H1 (cell line): ENCODE measurements at regions not wholly inside any gene's neighbourhood (a gene's known extent, or its start where the extent isn't known, plus 50 kb on each side); places are given as distances from the start of the nearest gene placed in this dataset.

Source experiments
- CTCF ChIA-PET: fragments of 300-600 bp; sonication (Branson Sonifier 250); formaldehyde crosslinking; loops from one replicate; lab custom pipeline; 2021; ENCODE audit not compliant: partially characterized antibody; lab: Charles Lee
- POLR2A ChIA-PET: fragments of 300-600 bp; sonication (Branson Sonifier 250); formaldehyde crosslinking; loops from one replicate; lab custom pipeline; 2021; ENCODE audit warnings: inconsistent platforms; ENCODE audit not compliant: partially characterized antibody; lab: Charles Lee
- DNase-seq, 2 experiments: peaks; one replicate each; pipeline versions ENCODE4 v3.0.0 to v3.0.0-alpha.2; 2010 to 2022; ENCODE audit warnings: low spot score in 2 of 2, low read depth in 1 of 2, mixed read lengths in 1 of 2
- FAIRE-seq: peaks from 2 replicates; lab custom pipeline; 2011; peaks lifted over from hg19 to GRCh38; lab: Jason Lieb, UNC
- H2AFZ ChIP-seq: 2 replicates; pipeline ENCODE4 v1.8.1; 2012; ENCODE audit warnings: low read length, inconsistent platforms
- H2AK5ac ChIP-seq: 2 replicates; pipeline ENCODE4 v1.6.1; 2013; ENCODE audit warnings: low read depth, low read length
- H2BK120ac ChIP-seq: replicated peaks from 2 replicates; pipeline ENCODE3; 2013; ENCODE audit warnings: low read depth, low read length, inconsistent platforms
- H2BK12ac ChIP-seq: 2 replicates; pipeline ENCODE4 v1.6.1; 2013; ENCODE audit warnings: low read depth, low read length
- H2BK15ac ChIP-seq: 2 replicates; pipeline ENCODE4 v1.6.1; 2013; ENCODE audit warnings: low read length
- H2BK20ac ChIP-seq: 2 replicates; pipeline ENCODE4 v1.6.1; 2013; ENCODE audit warnings: low read length
- H2BK5ac ChIP-seq: 2 replicates; pipeline ENCODE4 v1.6.1; 2013; ENCODE audit warnings: low read depth, low read length
- H3K14ac ChIP-seq: 2 replicates; pipeline ENCODE4 v1.6.1; 2013; ENCODE audit warnings: inconsistent platforms; ENCODE audit not compliant: insufficient read length
- H3K18ac ChIP-seq: 2 replicates; pipeline ENCODE4 v1.6.1; 2013; ENCODE audit warnings: low read length; ENCODE audit errors: extremely low read depth
- H3K23ac ChIP-seq: 2 replicates; pipeline ENCODE4 v1.6.1; 2013; ENCODE audit warnings: inconsistent platforms; ENCODE audit not compliant: insufficient read length
- H3K23me2 ChIP-seq: 2 replicates; pipeline ENCODE4 v1.6.1; 2013; ENCODE audit warnings: low read depth, low read length
- H3K27ac ChIP-seq: 2 replicates; pipeline ENCODE4 v1.6.1; 2011; ENCODE audit warnings: low read depth, low read length, inconsistent platforms
- H3K27me3 ChIP-seq, 4 experiments: replicated peaks in 1 of 4; 1 replicate in 1 of 4; 2 replicates in 3 of 4; pipeline versions ENCODE4 v1.6.1 to v1.8.1; 2011 to 2013; ENCODE audit warnings: low read length in 3 of 4, mild to moderate bottlenecking in 3 of 4, inconsistent platforms in 2 of 4, mixed read lengths in 2 of 4, moderate library complexity in 1 of 4; ENCODE audit not compliant: control insufficient read depth in 3 of 4, insufficient read depth in 3 of 4; ENCODE audit errors: extremely low read depth in 1 of 4
- H3K36me3 ChIP-seq, 4 experiments: 2 replicates each; pipeline versions ENCODE4 v1.6.1 to v1.8.1; 2011 to 2013; ENCODE audit warnings: mild to moderate bottlenecking in 4 of 4, low read length in 3 of 4, moderate library complexity in 2 of 4, control low read depth in 1 of 4, inconsistent platforms in 1 of 4; ENCODE audit not compliant: insufficient read depth in 4 of 4, control insufficient read depth in 2 of 4
- H3K4ac ChIP-seq: replicated peaks from 2 replicates; pipeline ENCODE3; 2013; ENCODE audit warnings: low read length, low read depth, mixed read lengths, inconsistent platforms; ENCODE audit not compliant: insufficient read length
- H3K4me1 ChIP-seq, 4 experiments: replicated peaks in 1 of 4; 1 replicate in 1 of 4; 2 replicates in 3 of 4; pipeline versions ENCODE4 v1.6.1 to v1.8.1; 2011 to 2013; ENCODE audit warnings: low read length in 3 of 4, inconsistent platforms in 2 of 4, mixed read lengths in 1 of 4; ENCODE audit not compliant: insufficient read depth in 4 of 4, control insufficient read depth in 3 of 4
- H3K4me2 ChIP-seq, 2 experiments: 2 replicates each; pipeline versions ENCODE4 v1.6.1 to v1.8.1; 2011 to 2013; ENCODE audit warnings: low read depth in 2 of 2, low read length in 2 of 2, control low read depth in 1 of 2, inconsistent platforms in 1 of 2, mild to moderate bottlenecking in 1 of 2; ENCODE audit not compliant: insufficient read depth in 1 of 2
- H3K4me3 ChIP-seq, 4 experiments: fragments of 200-600, 300-600 bp in 1 of 4; sonication (generic), shearing (Covaris generic), sonication (Bioruptor Twin) in 1 of 4; 2 replicates each; pipeline versions ENCODE4 v1.5.1 to v1.8.1; 2011 to 2016; ENCODE audit warnings: low read length in 4 of 4, low read depth in 3 of 4, control low read depth in 2 of 4, inconsistent platforms in 2 of 4, mild to moderate bottlenecking in 2 of 4, mixed read lengths in 1 of 4, moderate library complexity in 1 of 4; ENCODE audit not compliant: insufficient read depth in 2 of 4; ENCODE audit errors: extremely low read depth in 1 of 4
- H3K56ac ChIP-seq: replicated peaks from 2 replicates; pipeline ENCODE3; 2013; ENCODE audit warnings: low read depth, mild to moderate bottlenecking, mixed read lengths, low read length, inconsistent platforms; ENCODE audit not compliant: insufficient read length
- H3K79me1 ChIP-seq: 2 replicates; pipeline ENCODE4 v1.6.1; 2013; ENCODE audit warnings: low read depth, low read length, control low read depth
- H3K79me2 ChIP-seq, 2 experiments: 2 replicates each; pipeline versions ENCODE4 v1.6.1 to v1.8.1; 2012 to 2013; ENCODE audit warnings: low read length in 2 of 2, mild to moderate bottlenecking in 2 of 2, inconsistent platforms in 1 of 2; ENCODE audit not compliant: insufficient read depth in 2 of 2, control insufficient read depth in 1 of 2
- H3K9ac ChIP-seq, 4 experiments: replicated peaks in 1 of 4; 1 replicate in 1 of 4; 2 replicates in 3 of 4; pipeline versions ENCODE4 v1.6.1 to v1.8.1; 2011 to 2013; ENCODE audit warnings: low read depth in 3 of 4, low read length in 3 of 4, control low read depth in 2 of 4, mild to moderate bottlenecking in 2 of 4, moderate library complexity in 2 of 4, inconsistent platforms in 1 of 4; ENCODE audit errors: extremely low read depth in 1 of 4
- H3K9me3 ChIP-seq, 2 experiments: 2 replicates each; pipeline versions ENCODE4 v1.6.1 to v1.8.1; 2012 to 2013; ENCODE audit warnings: mild to moderate bottlenecking in 2 of 2, moderate library complexity in 2 of 2, control low read depth in 1 of 2, inconsistent platforms in 1 of 2, low read depth in 1 of 2, low read length in 1 of 2, mixed read lengths in 1 of 2; ENCODE audit not compliant: insufficient read depth in 2 of 2
- H4K20me1 ChIP-seq, 2 experiments: replicated peaks in 1 of 2; 2 replicates each; pipeline versions ENCODE3 to v1.8.1; 2011 to 2013; ENCODE audit warnings: inconsistent platforms in 2 of 2, low read length in 2 of 2, mild to moderate bottlenecking in 1 of 2; ENCODE audit not compliant: insufficient read depth in 2 of 2, control insufficient read depth in 1 of 2
- H4K5ac ChIP-seq: 2 replicates; pipeline ENCODE4 v1.6.1; 2013; ENCODE audit warnings: low read length, low read depth, mixed read lengths, inconsistent platforms; ENCODE audit not compliant: insufficient read length
- H4K8ac ChIP-seq: 2 replicates; pipeline ENCODE4 v1.8.0; 2013; ENCODE audit warnings: mild to moderate bottlenecking, moderate library complexity, low read length, inconsistent platforms; ENCODE audit not compliant: insufficient read depth; ENCODE audit errors: extremely low read depth
- H4K91ac ChIP-seq: replicated peaks from 2 replicates; pipeline ENCODE3; 2013; ENCODE audit warnings: low read length, mixed read lengths, inconsistent platforms; ENCODE audit not compliant: insufficient read length
- BRCA1 ChIP-seq: IDR thresholded peaks from 2 replicates; pipeline ENCODE4 v1.6.1; 2012; ENCODE audit warnings: low read depth, low read length, improper control_type of control experiment
- CREB1 ChIP-seq: IDR thresholded peaks from 2 replicates; pipeline ENCODE4 v1.6.1; 2012; ENCODE audit warnings: inconsistent platforms
- EP300 ChIP-seq, 2 experiments: IDR thresholded peaks; 1 replicate in 1 of 2; 2 replicates in 1 of 2; pipeline ENCODE4 v1.6.1; 2011 to 2012; ENCODE audit warnings: low read depth in 2 of 2, low read length in 2 of 2, mild to moderate bottlenecking in 2 of 2, borderline replicate concordance in 1 of 2, inconsistent platforms in 1 of 2, moderate library complexity in 1 of 2
- JUND ChIP-seq: IDR thresholded peaks from 2 replicates; pipeline ENCODE4 v1.6.1; 2011; ENCODE audit warnings: mild to moderate bottlenecking, improper control_type of control experiment, low read length
- RBBP5 ChIP-seq: IDR thresholded peaks from 2 replicates; pipeline ENCODE4 v1.7.1; 2012; ENCODE audit warnings: low read depth, mild to moderate bottlenecking, inconsistent platforms, low read length, moderate library complexity, borderline replicate concordance
- RFX5 ChIP-seq: IDR thresholded peaks from 2 replicates; pipeline ENCODE4 v1.6.1; 2011; ENCODE audit warnings: low read depth, low read length, improper control_type of control experiment, borderline replicate concordance
- RNF2 ChIP-seq: fragments of 200-900, 300-1000 bp; sonication (generic); IDR thresholded peaks from 2 replicates; pipeline ENCODE4 v1.7.1; 2016; ENCODE audit warnings: borderline replicate concordance, low read depth, mild to moderate bottlenecking, antibody characterized with exemption, low read length; ENCODE audit not compliant: poor library complexity, severe bottlenecking; ENCODE audit errors: missing control alignments
- SP2 ChIP-seq: IDR thresholded peaks from 2 replicates; pipeline ENCODE4 v1.6.1; 2012; ENCODE audit warnings: mild to moderate bottlenecking, low read length, inconsistent platforms
- SRF ChIP-seq: IDR thresholded peaks from 2 replicates; pipeline ENCODE4 v1.6.1; 2011; ENCODE audit warnings: mild to moderate bottlenecking, low read depth, low read length, moderate library complexity
- TAF1 ChIP-seq: IDR thresholded peaks from 2 replicates; pipeline ENCODE4 v1.6.1; 2011; ENCODE audit warnings: mild to moderate bottlenecking, low read depth, low read length
- TAF7 ChIP-seq: optimal IDR thresholded peaks from 2 replicates; pipeline ENCODE3; 2011; ENCODE audit warnings: low read depth, mild to moderate bottlenecking, inconsistent platforms, low read length, moderate library complexity, borderline replicate concordance
- TBP ChIP-seq: IDR thresholded peaks from 2 replicates; pipeline ENCODE4 v1.6.1; 2011; ENCODE audit warnings: low read depth, low read length, improper control_type of control experiment
- USF2 ChIP-seq: IDR thresholded peaks from 2 replicates; pipeline ENCODE4 v1.6.1; 2011; ENCODE audit warnings: low read length, improper control_type of control experiment
- ZNF274 ChIP-seq: IDR thresholded peaks from 2 replicates; pipeline ENCODE4 v1.7.0; 2012; ENCODE audit warnings: low read length, borderline replicate concordance; ENCODE audit errors: extremely low read depth
- WGBS, 2 experiments: shearing (Covaris generic) in 1 of 2; methylation state at CpG; one replicate each; pipeline versions ENCODE4 v1.1.6 to v1.1.7; 2013 to 2015; ENCODE audit warnings: low lambda C conversion rate in 2 of 2, mixed read lengths in 2 of 2, inconsistent platforms in 1 of 2, low coverage in 1 of 2, missing lambda C conversion rate in 1 of 2; ENCODE audit not compliant: insufficient replicate concordance in 2 of 2, insufficient coverage in 1 of 2, insufficient read length in 1 of 2; ENCODE audit errors: extremely low coverage in 1 of 2, missing lambda C conversion rate in 1 of 2; 5-methylcytosine and 5-hydroxymethylcytosine counted together

- no peak overlapping the region for H3K4me3 ChIP-seq
- H3K4me1 ChIP-seq: no peaks in the 10 kb centered on the region
- H2BK5ac ChIP-seq: no peak overlapping the region
- H3K9ac ChIP-seq: no peak overlapping the region
- no peak overlapping the region for H3K4me2 ChIP-seq
- H4K5ac ChIP-seq: no peak overlapping the region
- H3K18ac ChIP-seq: no peak overlapping the region
- H3K14ac ChIP-seq: no peak overlapping the region
- no peaks in the 10 kb centered on the region for H3K79me2 ChIP-seq
- ChIA-PET CTCF (no interaction called here), POLR2A (no interaction called here)
- H3K23me2 ChIP-seq: no peaks in the 10 kb centered on the region
- H4K20me1 ChIP-seq: no peaks in the 10 kb centered on the region
- no peaks in the 10 kb centered on the region for H3K79me1 ChIP-seq
- no peak overlapping the region for H2AK5ac ChIP-seq
- H4K8ac ChIP-seq: no peak overlapping the region
- no peak overlapping the region for H2BK12ac ChIP-seq
- H4K91ac ChIP-seq: no peak overlapping the region
- H2BK120ac ChIP-seq: no peak overlapping the region
- DNase-seq (no peak), FAIRE-seq (no peak)
- no peak overlapping the region for H2BK15ac ChIP-seq
- H3K9me3 ChIP-seq: peaks cover 3 to 6% of the 10 kb centered on the region in 2 experiments; a peak in 2 of 4 replicates
- no peaks in the 10 kb centered on the region for H3K27me3 ChIP-seq
- no peaks in the 10 kb centered on the region for H3K36me3 ChIP-seq
- H3K27ac ChIP-seq: no peak overlapping the region
- no peak overlapping the region for H2AFZ ChIP-seq
- H3K23ac ChIP-seq: no peak overlapping the region
- H2BK20ac ChIP-seq: no peak overlapping the region
- no peak overlapping the region for H3K4ac ChIP-seq
- 87% methylated on average over 1 of the region's 1 CpG; no CpG with 5 or more reads in 1 of the 2 experiments for WGBS, 2 experiments
- no peak overlapping the region for H3K56ac ChIP-seq
- no peak for TF ChIP-seq RBBP5
- TF ChIP-seq SRF: no peak
- TF ChIP-seq TAF1: no peak
- no peak for TF ChIP-seq EP300 (IDR thresholded peaks at IDR 0.05; ENCODE audit: borderline replicate concordance in 1 of 2, low read depth in 2 of 2, low read length in 2 of 2)
- TF ChIP-seq TAF7: no peak
- TF ChIP-seq JUND: no peak
- TF ChIP-seq USF2: no peak
- no peak for TF ChIP-seq ZNF274
- no peak for TF ChIP-seq SP2
- TF ChIP-seq BRCA1: no peak
- no peak for TF ChIP-seq TBP
- TF ChIP-seq RNF2: no peak
- no peak for TF ChIP-seq CREB1
- TF ChIP-seq RFX5: no peak
Measured at GRCh38 chr4:136465691-136466090, 1066.6 kb downstream of the PCDH18 start.
